ENCODE measurements at regions not wholly inside any gene's neighbourhood (a gene's known extent, or its start where the extent isn't known, plus 50 kb on each side); places are given as distances from the start of the nearest gene placed in this dataset.

DNA sequence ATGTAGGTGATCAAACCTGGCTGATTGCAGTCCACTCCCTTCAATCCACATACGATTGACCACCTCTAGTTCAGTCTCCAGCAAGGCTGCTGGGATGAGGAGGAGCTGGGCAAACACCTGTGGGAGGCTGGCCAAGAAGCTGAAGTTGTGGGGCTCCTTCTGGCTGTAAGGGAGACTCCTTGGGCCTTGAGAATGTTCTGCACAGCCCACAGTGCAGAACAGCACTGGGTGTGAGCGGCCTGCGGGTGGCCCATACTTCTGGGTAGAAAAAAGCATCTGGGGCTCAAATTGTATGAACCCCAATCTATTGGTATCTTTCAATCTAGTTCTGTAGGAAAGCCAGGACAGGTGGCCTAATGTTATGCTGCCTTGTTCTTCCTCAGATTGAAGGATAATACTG lies 1608.8 kb upstream of the PCDH10 start:
- no peak for TF ChIP-seq CTCF (IDR thresholded peaks at IDR 0.05)
- TF ChIP-seq POLR2A (IDR thresholded peaks at IDR 0.05) = no peak
- no peak for TF ChIP-seq POLR2AphosphoS5 (IDR thresholded peaks at IDR 0.05)
- no peak for TF ChIP-seq EP300 (IDR thresholded peaks at IDR 0.05)

Data from gastroesophageal sphincter (tissue), 3 donors.